Esophagus squamous epithelium (tissue), 5 donors: ENCODE measurements at regions not wholly inside any gene's neighbourhood (a gene's known extent, or its start where the extent isn't known, plus 50 kb on each side); places are given as distances from the start of the nearest gene placed in this dataset.
"Not testable (repeated sequence)": the region's sequence is repeated elsewhere in the genome, so short reads cannot be mapped to it uniquely, and the experiment has no call there.

ENCODE experiments used
- DNase-seq: peaks from one replicate; lab custom pipeline; 2025; lab: John Stamatoyannopoulos, UW
- H3K27ac ChIP-seq, 4 donors: fragments of 200-600 bp; sonication (generic); one replicate each; pipeline ENCODE4 v1.5.1; 2016 to 2019; ENCODE audit warnings: mild to moderate bottlenecking in 1 of 4
- H3K27me3 ChIP-seq, 4 donors: fragments of 200-600 bp; sonication (generic); 1 replicate in 3 of 4; 2 replicates in 1 of 4; pipeline versions ENCODE4 v1.5.1 to v1.6.0; 2017 to 2021; ENCODE audit warnings: antibody characterized with exemption in 1 of 4
- H3K36me3 ChIP-seq, 3 donors: fragments of 200-600 bp; sonication (generic); one replicate each; pipeline ENCODE4 v1.5.1; 2016 to 2019
- H3K4me1 ChIP-seq, 3 donors: fragments of 200-600 bp; sonication (generic); one replicate each; pipeline ENCODE4 v1.5.1; 2017 to 2019
- H3K4me3 ChIP-seq, 4 donors: fragments of 200-600 bp; sonication (generic); 1 replicate in 3 of 4; 2 replicates in 1 of 4; pipeline ENCODE4 v1.5.1; 2016 to 2019; ENCODE audit warnings: mild to moderate bottlenecking in 2 of 4, moderate library complexity in 1 of 4
- H3K9me3 ChIP-seq, 3 donors: fragments of 200-600 bp; sonication (generic); one replicate each; pipeline ENCODE4 v1.5.1; 2016 to 2019
- POLR2A ChIP-seq, 4 donors: fragments of 450-650 bp; IDR thresholded peaks; one replicate each; pipeline ENCODE4 v1.6.1; 2017; ENCODE audit warnings: antibody characterized with exemption in 4 of 4, mild to moderate bottlenecking in 4 of 4, moderate library complexity in 3 of 4
- WGBS, 2 donors: methylation state at CpG; one replicate each; pipeline ENCODE4 v1.1.5; 2018; 5-methylcytosine and 5-hydroxymethylcytosine counted together
- intact Hi-C: fragments of 100-400 bp; cut with DNase I; formaldehyde crosslinking; loops from one replicate; pipeline ENCODE4 v1.15.0; 2022
- TF ChIP-seq, protein P1 (sequence below), 6 experiments: fragments of 450-650 bp in 4 of 6; fragments of 200-600 bp in 2 of 6; sonication (generic) in 2 of 6; IDR thresholded peaks; one replicate each; pipeline ENCODE4 v1.5.1; 2016 to 2019; ENCODE audit warnings: antibody characterized with exemption in 6 of 6, mild to moderate bottlenecking in 4 of 6, moderate library complexity in 4 of 6
- donor health status: DM: yes; HTN: yes; CAD: no.

DNA sequence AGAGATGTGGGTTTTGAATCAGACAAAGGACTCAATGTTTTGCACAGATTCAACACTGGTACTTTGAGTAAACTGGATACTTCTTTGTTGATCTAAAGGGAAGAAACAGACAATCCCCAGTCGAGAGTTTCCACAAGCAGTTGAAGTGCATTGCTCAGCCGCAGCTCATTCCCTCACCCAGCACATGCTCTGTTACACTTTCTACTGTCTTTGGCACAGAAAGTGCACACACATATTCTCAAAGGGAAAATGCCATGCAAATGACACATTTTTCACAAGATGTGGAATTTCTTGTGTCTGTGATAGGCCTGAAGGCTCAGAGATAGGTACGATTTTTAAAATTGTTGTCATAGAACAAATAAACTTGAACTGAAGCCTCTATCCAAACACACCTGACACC is 258.9 kb upstream of the TRIB2 start:
- no peak overlapping the region for H3K4me3 ChIP-seq
- peak overlapping the region in 3 of 4 donors; percentile 83 to 85 (median 83) for H3K27ac ChIP-seq
- H3K4me1 ChIP-seq: peaks cover 6 to 21% (median 13%) of the 10 kb centered on the region in 3 donors
- DNase-seq: no peak
- 63 to 85% methylated on average over 3 of the region's 3 CpGs for WGBS, 2 donors
- TF ChIP-seq, protein P1, sequence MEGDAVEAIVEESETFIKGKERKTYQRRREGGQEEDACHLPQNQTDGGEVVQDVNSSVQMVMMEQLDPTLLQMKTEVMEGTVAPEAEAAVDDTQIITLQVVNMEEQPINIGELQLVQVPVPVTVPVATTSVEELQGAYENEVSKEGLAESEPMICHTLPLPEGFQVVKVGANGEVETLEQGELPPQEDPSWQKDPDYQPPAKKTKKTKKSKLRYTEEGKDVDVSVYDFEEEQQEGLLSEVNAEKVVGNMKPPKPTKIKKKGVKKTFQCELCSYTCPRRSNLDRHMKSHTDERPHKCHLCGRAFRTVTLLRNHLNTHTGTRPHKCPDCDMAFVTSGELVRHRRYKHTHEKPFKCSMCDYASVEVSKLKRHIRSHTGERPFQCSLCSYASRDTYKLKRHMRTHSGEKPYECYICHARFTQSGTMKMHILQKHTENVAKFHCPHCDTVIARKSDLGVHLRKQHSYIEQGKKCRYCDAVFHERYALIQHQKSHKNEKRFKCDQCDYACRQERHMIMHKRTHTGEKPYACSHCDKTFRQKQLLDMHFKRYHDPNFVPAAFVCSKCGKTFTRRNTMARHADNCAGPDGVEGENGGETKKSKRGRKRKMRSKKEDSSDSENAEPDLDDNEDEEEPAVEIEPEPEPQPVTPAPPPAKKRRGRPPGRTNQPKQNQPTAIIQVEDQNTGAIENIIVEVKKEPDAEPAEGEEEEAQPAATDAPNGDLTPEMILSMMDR (IDR thresholded peaks at IDR 0.05): no peak
- no peak for TF ChIP-seq POLR2A (IDR thresholded peaks at IDR 0.05)
- intact Hi-C loops: no loop called here
- no peaks in the 10 kb centered on the region for H3K9me3 ChIP-seq
- no peaks in the 10 kb centered on the region for H3K27me3 ChIP-seq
- no peaks in the 10 kb centered on the region for H3K36me3 ChIP-seq

DNA sequence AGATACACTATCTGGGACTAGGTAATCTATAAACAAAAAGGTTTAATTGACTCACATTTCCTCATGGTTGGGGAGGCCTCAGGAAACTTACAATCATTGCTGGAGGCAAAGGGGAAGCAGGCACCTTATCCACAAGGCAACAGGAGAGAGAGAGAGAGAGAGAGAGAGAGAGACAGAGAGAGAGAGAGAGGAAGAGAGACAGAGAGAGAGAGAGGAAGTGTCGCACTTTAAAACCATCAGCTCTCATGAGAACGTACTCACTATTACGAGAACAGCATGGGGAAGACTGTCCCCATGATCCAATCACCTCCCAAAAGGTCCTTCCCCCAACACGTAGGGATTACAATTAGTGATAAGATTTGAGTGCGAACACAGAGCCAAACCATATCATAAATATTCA is 253.5 kb upstream of the TRIB2 start:
- H3K9me3 ChIP-seq: no peaks in the 10 kb centered on the region
- H3K36me3 ChIP-seq: no peaks in the 10 kb centered on the region
- no peak overlapping the region for H3K4me3 ChIP-seq
- DNase-seq: no peak
- no peak for TF ChIP-seq POLR2A (IDR thresholded peaks at IDR 0.05)
- TF ChIP-seq, protein P1 (IDR thresholded peaks at IDR 0.05): no peak
- H3K27ac ChIP-seq: no peak overlapping the region
- intact Hi-C loops: no loop called here
- WGBS, 2 donors: 69 to 80% methylated on average over 5 of the region's 5 CpGs
- no peaks in the 10 kb centered on the region for H3K4me1 ChIP-seq
- no peaks in the 10 kb centered on the region for H3K27me3 ChIP-seq

DNA sequence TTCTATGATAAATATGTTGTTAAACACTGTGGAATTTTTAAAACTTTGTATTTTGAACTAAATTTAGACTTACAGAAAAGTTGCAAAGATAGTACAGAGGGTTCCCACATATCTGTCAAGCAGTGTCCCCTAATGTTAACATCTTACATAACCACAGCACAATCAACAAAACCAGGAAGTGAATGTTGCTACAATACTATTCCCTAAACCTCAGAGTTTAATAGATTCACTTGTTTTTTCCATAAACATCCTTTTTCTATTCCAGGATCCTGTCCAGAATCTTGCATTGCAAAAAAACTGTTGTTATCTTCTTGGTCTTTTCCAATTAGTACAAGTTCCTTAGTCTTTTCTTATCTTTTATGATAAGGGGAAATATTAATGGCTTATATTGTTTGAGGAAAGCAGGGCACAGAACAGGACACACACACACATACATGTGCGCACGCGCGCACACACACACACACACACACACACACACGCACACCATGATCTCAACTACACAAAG is 251.1 kb upstream of the TRIB2 start:
- Histone ChIP-seq H3K9me3 (no peaks in the 10 kb centered on the region), H3K36me3 (no peaks in the 10 kb centered on the region), H3K4me3 (no peak overlapping the region), H3K27ac (peak overlapping the region in 2 of 4 donors; percentile 25 to 28), H3K27me3 (no peaks in the 10 kb centered on the region), H3K4me1 (peaks cover 0 to 4% (median 0%) of the 10 kb centered on the region in 3 donors)
- no peak for DNase-seq
- intact Hi-C loops: no loop called here
- WGBS, 2 donors: 85 to 92% methylated on average over 5 of the region's 5 CpGs
- no peak for TF ChIP-seq POLR2A (IDR thresholded peaks at IDR 0.05)
- TF ChIP-seq, protein P1 (IDR thresholded peaks at IDR 0.05): no peak

DNA sequence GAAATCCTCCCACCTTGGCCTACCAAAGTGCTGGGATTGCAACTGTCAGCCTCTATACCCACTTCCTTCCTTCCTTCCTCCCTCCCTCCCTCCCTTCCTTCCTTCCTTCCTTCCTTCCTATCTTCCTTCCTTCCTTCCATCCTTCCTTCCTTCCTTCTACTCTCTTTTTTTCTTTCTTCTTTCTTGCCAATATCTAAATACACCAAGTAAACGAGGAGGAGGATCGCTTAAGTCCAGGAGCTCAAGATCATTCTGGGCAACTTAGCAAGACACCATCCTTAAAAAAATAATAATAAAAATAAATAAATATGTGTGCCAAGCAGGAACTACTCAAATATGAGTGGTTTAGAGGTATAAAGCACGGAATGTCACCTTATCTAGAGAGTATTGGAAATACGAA is 249.4 kb upstream of the TRIB2 start:
- H3K4me3 ChIP-seq: no peak overlapping the region
- intact Hi-C loops: no loop called here

DNA sequence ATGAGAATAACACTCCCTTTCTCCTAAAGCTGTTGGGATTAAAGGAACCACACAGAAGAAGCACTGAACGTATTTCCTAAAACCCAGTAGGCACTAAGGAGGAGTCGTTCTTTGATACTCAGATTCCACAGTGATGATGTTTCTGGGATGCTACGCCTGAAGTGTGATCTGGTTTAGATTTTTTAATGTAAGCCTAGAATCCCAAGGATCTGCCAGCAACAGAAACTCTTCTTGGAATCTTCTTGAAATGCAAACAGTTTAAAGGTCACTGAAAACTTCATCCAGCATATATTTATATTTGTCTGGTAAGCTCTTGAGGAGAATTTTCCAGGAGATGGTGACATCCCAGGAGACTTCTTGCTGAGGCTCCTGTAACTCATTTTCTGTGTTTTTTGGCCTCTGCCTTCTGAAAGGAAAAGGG is 247.6 kb upstream of the TRIB2 start:
- H3K27ac ChIP-seq: no peak overlapping the region
- TF ChIP-seq POLR2A (IDR thresholded peaks at IDR 0.05): no peak
- TF ChIP-seq, protein P1 (IDR thresholded peaks at IDR 0.05): no peak
- 56 to 57% methylated on average over 3 of the region's 3 CpGs for WGBS, 2 donors
- H3K36me3 ChIP-seq: no peaks in the 10 kb centered on the region
- H3K27me3 ChIP-seq: no peaks in the 10 kb centered on the region
- intact Hi-C loops: no loop called here
- H3K9me3 ChIP-seq: no peaks in the 10 kb centered on the region
- H3K4me1 ChIP-seq: peaks cover 0 to 4% (median 0%) of the 10 kb centered on the region in 3 donors
- no peak for DNase-seq
- no peak overlapping the region for H3K4me3 ChIP-seq

More for the DNA sequence above, 249.4 kb upstream of the TRIB2 start:
- no peak for TF ChIP-seq POLR2A (IDR thresholded peaks at IDR 0.05)
- TF ChIP-seq, protein P1 (IDR thresholded peaks at IDR 0.05): no peak
- H3K36me3 ChIP-seq: no peaks in the 10 kb centered on the region
- H3K27me3 ChIP-seq: no peaks in the 10 kb centered on the region
- H3K9me3 ChIP-seq: no peaks in the 10 kb centered on the region
- DNase-seq: no peak
- WGBS, 2 donors: 86 to 98% methylated on average over 4 of the region's 4 CpGs
- H3K27ac ChIP-seq: no peak overlapping the region
- H3K4me1 ChIP-seq: peaks cover 0 to 4% (median 0%) of the 10 kb centered on the region in 3 donors

DNA sequence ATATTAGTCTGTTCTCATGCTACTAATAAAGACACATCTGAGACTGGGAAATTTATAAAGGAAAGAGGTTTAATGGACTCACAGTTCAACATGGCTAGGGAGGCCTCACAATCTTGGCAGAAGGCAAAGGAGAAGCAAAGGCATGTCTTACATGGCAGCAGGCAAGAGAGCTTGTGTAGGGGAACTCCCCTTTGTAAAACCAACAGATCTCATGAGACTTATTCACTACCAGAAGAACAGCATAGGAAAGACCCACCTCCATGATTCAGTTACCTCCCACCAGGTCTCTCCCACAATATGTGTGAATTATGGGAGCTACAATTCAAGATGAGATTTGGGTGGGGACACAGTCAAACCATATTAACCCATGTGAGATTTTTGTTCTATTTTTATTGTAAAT is 244.5 kb upstream of the TRIB2 start:
- H3K4me1 ChIP-seq, DNase-seq, intact Hi-C loops, H3K27ac ChIP-seq, H3K36me3 ChIP-seq, H3K9me3 ChIP-seq, H3K27me3 ChIP-seq, H3K4me3 ChIP-seq: not testable (repeated sequence)
